H54 (cell line): ENCODE measurements at regions not wholly inside any gene's neighbourhood (a gene's known extent, or its start where the extent isn't known, plus 50 kb on each side); places are given as distances from the start of the nearest gene placed in this dataset.
"Not testable (repeated sequence)": the region's sequence is repeated elsewhere in the genome, so short reads cannot be mapped to it uniquely, and the experiment has no call there.

Source experiments
- DNase-seq: peaks from one replicate; pipeline ENCODE4 v3.0.0; 2011; ENCODE audit warnings: low spot score, mixed read lengths; ENCODE audit not compliant: insufficient read length
- FAIRE-seq: peaks from 3 replicates; lab custom pipeline; 2011; peaks lifted over from hg19 to GRCh38; lab: Jason Lieb, UNC
- POLR2A ChIP-seq: IDR thresholded peaks from 2 replicates; pipeline ENCODE4 v1.6.1; 2011; ENCODE audit warnings: low read depth, mild to moderate bottlenecking, low read length

- not testable (repeated sequence) for DNase-seq, FAIRE-seq
Measured at GRCh38 chr10:35263827-35264226, 72.5 kb upstream of the CCNY start.

GRCh38 chr10:35264636-35265035 lies 71.7 kb upstream of the CCNY start:
- FAIRE-seq, DNase-seq: not testable (repeated sequence)

GRCh38 chr10:35265435-35265834 lies 70.9 kb upstream of the CCNY start:
- FAIRE-seq, result no peak
- DNase-seq, result no peak
- TF ChIP-seq POLR2A, result no peak

- no peak for DNase-seq
- no peak for TF ChIP-seq POLR2A
- no peak for FAIRE-seq
Measured at GRCh38 chr10:35268323-35268722, 68.0 kb upstream of the CCNY start.

- no peak for TF ChIP-seq POLR2A
- no peak for DNase-seq
- FAIRE-seq, result no peak
Measured at GRCh38 chr10:35268791-35269257, 67.5 kb upstream of the CCNY start.

- FAIRE-seq (no peak), DNase-seq (peak; percentile 31)
- TF ChIP-seq POLR2A, result no peak
Measured at GRCh38 chr10:35270100-35270499, 66.2 kb upstream of the CCNY start.

- DNase-seq (no peak), FAIRE-seq (no peak)
- no peak for TF ChIP-seq POLR2A
Measured at GRCh38 chr10:35271086-35271858, 65.0 kb upstream of the CCNY start.

- not testable (repeated sequence) for FAIRE-seq, DNase-seq
Measured at GRCh38 chr10:35271859-35272165, 64.5 kb upstream of the CCNY start.

GRCh38 chr10:35272401-35272800 lies 63.9 kb upstream of the CCNY start:
- not testable (repeated sequence) for DNase-seq, FAIRE-seq

- FAIRE-seq, DNase-seq: not testable (repeated sequence)
Measured at GRCh38 chr10:35273994-35274393, 62.3 kb upstream of the CCNY start.

GRCh38 chr10:35274498-35275060 lies 61.7 kb upstream of the CCNY start:
- no peak for DNase-seq
- FAIRE-seq, result no peak
- no peak for TF ChIP-seq POLR2A

- no peak for FAIRE-seq
- DNase-seq, result no peak
- no peak for TF ChIP-seq POLR2A
Measured at GRCh38 chr10:35276889-35277288, 59.4 kb upstream of the CCNY start.

GRCh38 chr10:35280246-35280645 lies 56.1 kb upstream of the CCNY start:
- FAIRE-seq, DNase-seq: not testable (repeated sequence)
